Suprapubic skin (tissue), 3 donors: ENCODE measurements at regions not wholly inside any gene's neighbourhood (a gene's known extent, or its start where the extent isn't known, plus 50 kb on each side); places are given as distances from the start of the nearest gene placed in this dataset.

Experiments
- POLR2A ChIP-seq, 2 donors: fragments of 450-650 bp; IDR thresholded peaks; one replicate each; pipeline ENCODE4 v1.6.1; 2017; ENCODE audit warnings: antibody characterized with exemption in 2 of 2, mild to moderate bottlenecking in 2 of 2, moderate library complexity in 2 of 2
- TF ChIP-seq, protein P1 (sequence below), 2 donors: fragments of 200-600 bp in 1 of 2; fragments of 450-650 bp in 1 of 2; sonication (generic) in 1 of 2; IDR thresholded peaks; one replicate each; pipeline ENCODE4 v1.5.1; 2016 to 2019; ENCODE audit warnings: antibody characterized with exemption in 2 of 2, mild to moderate bottlenecking in 1 of 2, moderate library complexity in 1 of 2

DNA sequence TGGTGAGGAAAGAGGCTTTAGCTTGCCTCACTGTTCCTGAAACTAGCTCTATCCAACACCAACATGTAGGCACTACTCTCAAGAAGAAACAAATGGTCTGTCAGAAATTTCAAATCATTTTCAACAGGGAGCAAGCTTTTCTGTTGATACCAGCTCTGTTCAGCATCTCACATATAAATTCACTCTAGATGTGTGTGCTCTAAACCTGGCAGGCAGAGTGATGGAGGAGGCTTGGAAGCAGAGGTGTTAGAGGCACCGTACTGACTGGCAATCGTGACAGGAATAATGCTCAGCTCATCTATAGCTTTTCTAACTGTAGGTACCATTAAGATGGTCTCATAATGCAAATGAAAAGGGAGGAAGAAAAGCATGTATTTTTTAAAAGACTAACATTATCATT is 597.2 kb upstream of the NECTIN3 start:
- no peak for TF ChIP-seq POLR2A (IDR thresholded peaks at IDR 0.05)
- TF ChIP-seq, protein P1, sequence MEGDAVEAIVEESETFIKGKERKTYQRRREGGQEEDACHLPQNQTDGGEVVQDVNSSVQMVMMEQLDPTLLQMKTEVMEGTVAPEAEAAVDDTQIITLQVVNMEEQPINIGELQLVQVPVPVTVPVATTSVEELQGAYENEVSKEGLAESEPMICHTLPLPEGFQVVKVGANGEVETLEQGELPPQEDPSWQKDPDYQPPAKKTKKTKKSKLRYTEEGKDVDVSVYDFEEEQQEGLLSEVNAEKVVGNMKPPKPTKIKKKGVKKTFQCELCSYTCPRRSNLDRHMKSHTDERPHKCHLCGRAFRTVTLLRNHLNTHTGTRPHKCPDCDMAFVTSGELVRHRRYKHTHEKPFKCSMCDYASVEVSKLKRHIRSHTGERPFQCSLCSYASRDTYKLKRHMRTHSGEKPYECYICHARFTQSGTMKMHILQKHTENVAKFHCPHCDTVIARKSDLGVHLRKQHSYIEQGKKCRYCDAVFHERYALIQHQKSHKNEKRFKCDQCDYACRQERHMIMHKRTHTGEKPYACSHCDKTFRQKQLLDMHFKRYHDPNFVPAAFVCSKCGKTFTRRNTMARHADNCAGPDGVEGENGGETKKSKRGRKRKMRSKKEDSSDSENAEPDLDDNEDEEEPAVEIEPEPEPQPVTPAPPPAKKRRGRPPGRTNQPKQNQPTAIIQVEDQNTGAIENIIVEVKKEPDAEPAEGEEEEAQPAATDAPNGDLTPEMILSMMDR (IDR thresholded peaks at IDR 0.05), result no peak
